OCI-LY7 (cell line): ENCODE measurements at regions not wholly inside any gene's neighbourhood (a gene's known extent, or its start where the extent isn't known, plus 50 kb on each side); places are given as distances from the start of the nearest gene placed in this dataset.

Experiments used
- BruUV-seq: library from RNA; stranded (reverse); fragments of 400-500 nt; replicated peaks from 2 replicates; lab custom pipeline; 2021; lab: Mats Ljungman, UMichigan
- CTCF ChIA-PET: fragments of 300-600 bp; sonication (Branson Sonifier 250); formaldehyde crosslinking; loops from one replicate; lab custom pipeline; 2022; ENCODE audit warnings: antibody characterized with exemption; ENCODE audit not compliant: unreplicated experiment; lab: Charles Lee
- POLR2A ChIA-PET: fragments of 300-600 bp; sonication (Branson Sonifier 250); formaldehyde crosslinking; loops from one replicate; lab custom pipeline; 2022; ENCODE audit warnings: antibody characterized with exemption; lab: Charles Lee
- DNase-seq: peaks from one replicate; pipeline ENCODE4 v3.0.0-alpha.2; 2015; ENCODE audit warnings: low spot score
- H2AFZ ChIP-seq: fragments of 200-600 bp; sonication (generic), shearing (Covaris generic); 2 replicates; pipeline ENCODE4 v1.6.1; 2014; ENCODE audit warnings: mild to moderate bottlenecking, antibody characterized with exemption, low read length, moderate library complexity
- H3K27ac ChIP-seq: fragments of 200-600 bp; sonication (generic); 2 replicates; pipeline ENCODE4 v1.5.1; 2014; ENCODE audit warnings: mixed run types, low read depth, mild to moderate bottlenecking, moderate library complexity, low read length, inconsistent platforms; ENCODE audit not compliant: poor library complexity, severe bottlenecking
- H3K36me3 ChIP-seq: fragments of 200-600 bp; sonication (generic); 2 replicates; pipeline ENCODE4 v1.6.1; 2014; ENCODE audit warnings: mild to moderate bottlenecking, antibody characterized with exemption, low read length, moderate library complexity, mixed read lengths; ENCODE audit not compliant: insufficient read depth
- H3K4me1 ChIP-seq: fragments of 200-600 bp; sonication (generic); 2 replicates; pipeline ENCODE4 v1.5.1; 2014; ENCODE audit warnings: mild to moderate bottlenecking, low read length; ENCODE audit not compliant: insufficient read depth, poor library complexity, severe bottlenecking
- H3K4me2 ChIP-seq: fragments of 200-600 bp; sonication (generic); 2 replicates; pipeline ENCODE4 v1.6.1; 2014; ENCODE audit warnings: mild to moderate bottlenecking, low read length
- H3K4me3 ChIP-seq: fragments of 200-600 bp; sonication (generic); 2 replicates; pipeline ENCODE4 v1.5.1; 2014; ENCODE audit warnings: mild to moderate bottlenecking, low read depth, low read length; ENCODE audit not compliant: poor library complexity, severe bottlenecking
- H3K79me2 ChIP-seq: fragments of 200-600 bp; sonication (generic); 2 replicates; pipeline ENCODE4 v1.6.1; 2016; ENCODE audit warnings: low read depth, mild to moderate bottlenecking, low read length, moderate library complexity, mixed read lengths; ENCODE audit not compliant: insufficient read depth
- H3K9me2 ChIP-seq: fragments of 200-600 bp; sonication (generic); 2 replicates; pipeline ENCODE4 v1.6.1; 2016; ENCODE audit warnings: mild to moderate bottlenecking, low read length, mixed read lengths; ENCODE audit not compliant: insufficient read depth
- H3K9me3 ChIP-seq: fragments of 200-600 bp; sonication (generic); 2 replicates; pipeline ENCODE4 v1.6.1; 2014; ENCODE audit warnings: mild to moderate bottlenecking, mixed run types, low read length, mixed read lengths
- H4K20me1 ChIP-seq: fragments of 200-600 bp; sonication (generic); 2 replicates; pipeline ENCODE4 v1.6.1; 2014; ENCODE audit warnings: mild to moderate bottlenecking, antibody characterized with exemption, low read length, moderate library complexity, mixed read lengths; ENCODE audit not compliant: insufficient read depth
- CTCF ChIP-seq: fragments of 200-600 bp; sonication (generic); conservative IDR thresholded peaks from 2 replicates; pipeline ENCODE4 v1.5.1; 2014; ENCODE audit warnings: mild to moderate bottlenecking, antibody characterized with exemption, low read length, moderate library complexity, mixed read lengths
- EZH2phosphoT487 ChIP-seq: fragments of 200-600 bp; sonication (generic); IDR thresholded peaks from 2 replicates; pipeline ENCODE4 v1.6.1; 2018; ENCODE audit warnings: low read depth, borderline replicate concordance, mild to moderate bottlenecking, mixed run types, antibody characterized with exemption, low read length, moderate library complexity, mixed read lengths
- intact Hi-C: fragments of 100-400 bp; cut with micrococcal nuclease; formaldehyde crosslinking; loops from one replicate; pipeline ENCODE4 v1.10.0; 2022; ENCODE audit not compliant: unreplicated experiment

GRCh38 chr13:22053053-22053452, 382.2 kb downstream of the FGF9 start:
- no TSS peak for BruUV-seq
- Histone ChIP-seq H3K9me3 (no peaks in the 10 kb centered on the region), H3K36me3 (no peaks in the 10 kb centered on the region), H3K4me3 (no peak overlapping the region), H3K9me2 (no peaks in the 10 kb centered on the region), H4K20me1 (no peaks in the 10 kb centered on the region), H3K4me1 (no peaks in the 10 kb centered on the region), H3K79me2 (no peaks in the 10 kb centered on the region), H2AFZ (no peak overlapping the region), H3K27ac (no peak overlapping the region), H3K4me2 (no peak overlapping the region)
- TF ChIP-seq CTCF, result no peak
- TF ChIP-seq EZH2phosphoT487, result no peak
- DNase-seq, result no peak
- CTCF ChIA-PET, result no interaction called here
- intact Hi-C loops, result no loop called here
- POLR2A ChIA-PET, result no interaction called here

GRCh38 chr13:22055259-22055658, 384.4 kb downstream of the FGF9 start:
- BruUV-seq, result no TSS peak
- no peak for TF ChIP-seq EZH2phosphoT487
- TF ChIP-seq CTCF, result no peak
- no peak overlapping the region for H3K27ac ChIP-seq
- no peak overlapping the region for H3K4me2 ChIP-seq
- H3K9me3 ChIP-seq, result no peaks in the 10 kb centered on the region
- H4K20me1 ChIP-seq, result no peaks in the 10 kb centered on the region
- no peaks in the 10 kb centered on the region for H3K4me1 ChIP-seq
- DNase-seq, result no peak
- no peaks in the 10 kb centered on the region for H3K79me2 ChIP-seq
- no peak overlapping the region for H3K4me3 ChIP-seq
- ChIA-PET POLR2A (no interaction called here), CTCF (no interaction called here)
- H3K9me2 ChIP-seq, result no peaks in the 10 kb centered on the region
- H2AFZ ChIP-seq, result no peak overlapping the region
- intact Hi-C loops, result no loop called here
- H3K36me3 ChIP-seq, result no peaks in the 10 kb centered on the region

- H2AFZ ChIP-seq, result no peak overlapping the region
- H3K36me3 ChIP-seq, result no peaks in the 10 kb centered on the region
- ChIA-PET CTCF (no interaction called here), POLR2A (interaction anchor here (0.6 to 0.9 kb wide), 2 partner anchors 33 to 91 kb away, joined by 3 read pairs; no protein-coding TSS in a partner anchor)
- H3K4me2 ChIP-seq, result no peak overlapping the region
- no peak overlapping the region for H3K4me3 ChIP-seq
- intact Hi-C loops, result no loop called here
- H3K9me2 ChIP-seq, result no peaks in the 10 kb centered on the region
- H3K79me2 ChIP-seq, result no peaks in the 10 kb centered on the region
- H3K9me3 ChIP-seq, result no peaks in the 10 kb centered on the region
- BruUV-seq, result no TSS peak
- H3K27ac ChIP-seq, result no peak overlapping the region
- no peak for DNase-seq
- no peaks in the 10 kb centered on the region for H3K4me1 ChIP-seq
- TF ChIP-seq CTCF, result no peak
- no peak for TF ChIP-seq EZH2phosphoT487
- no peaks in the 10 kb centered on the region for H4K20me1 ChIP-seq
Observed at GRCh38 chr13:22060187-22060586, 389.3 kb downstream of the FGF9 start.
